ENCODE measurements at regions not wholly inside any gene's neighbourhood (a gene's known extent, or its start where the extent isn't known, plus 50 kb on each side); places are given as distances from the start of the nearest gene placed in this dataset.

DNA sequence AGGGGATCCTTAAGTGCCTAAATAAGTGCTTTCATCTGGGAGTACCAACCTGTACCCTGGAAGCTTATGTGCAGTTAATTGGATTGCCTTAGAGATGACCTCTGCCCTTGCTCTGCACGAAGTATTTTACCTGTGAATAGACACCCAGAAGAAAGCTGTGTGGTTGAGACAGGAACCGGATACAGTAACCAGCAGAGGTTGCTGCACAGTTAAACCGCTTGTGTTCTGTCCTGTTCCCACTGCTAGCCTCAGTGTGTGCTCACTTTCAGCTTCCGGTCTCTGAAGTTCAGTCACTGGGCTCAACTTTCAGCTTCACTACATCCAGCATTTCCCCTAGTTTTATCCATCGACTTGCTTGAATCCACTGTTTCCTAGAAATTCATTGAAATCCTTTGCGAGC is 185.3 kb downstream of the FAM170A start:
- TF ChIP-seq, protein P1, sequence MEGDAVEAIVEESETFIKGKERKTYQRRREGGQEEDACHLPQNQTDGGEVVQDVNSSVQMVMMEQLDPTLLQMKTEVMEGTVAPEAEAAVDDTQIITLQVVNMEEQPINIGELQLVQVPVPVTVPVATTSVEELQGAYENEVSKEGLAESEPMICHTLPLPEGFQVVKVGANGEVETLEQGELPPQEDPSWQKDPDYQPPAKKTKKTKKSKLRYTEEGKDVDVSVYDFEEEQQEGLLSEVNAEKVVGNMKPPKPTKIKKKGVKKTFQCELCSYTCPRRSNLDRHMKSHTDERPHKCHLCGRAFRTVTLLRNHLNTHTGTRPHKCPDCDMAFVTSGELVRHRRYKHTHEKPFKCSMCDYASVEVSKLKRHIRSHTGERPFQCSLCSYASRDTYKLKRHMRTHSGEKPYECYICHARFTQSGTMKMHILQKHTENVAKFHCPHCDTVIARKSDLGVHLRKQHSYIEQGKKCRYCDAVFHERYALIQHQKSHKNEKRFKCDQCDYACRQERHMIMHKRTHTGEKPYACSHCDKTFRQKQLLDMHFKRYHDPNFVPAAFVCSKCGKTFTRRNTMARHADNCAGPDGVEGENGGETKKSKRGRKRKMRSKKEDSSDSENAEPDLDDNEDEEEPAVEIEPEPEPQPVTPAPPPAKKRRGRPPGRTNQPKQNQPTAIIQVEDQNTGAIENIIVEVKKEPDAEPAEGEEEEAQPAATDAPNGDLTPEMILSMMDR (IDR thresholded peaks at IDR 0.05): no peak
- no peak for TF ChIP-seq EP300 (IDR thresholded peaks at IDR 0.05)

Data from tibial nerve (tissue), 4 donors.